RWPE1 (cell line): ENCODE measurements at regions not wholly inside any gene's neighbourhood (a gene's known extent, or its start where the extent isn't known, plus 50 kb on each side); places are given as distances from the start of the nearest gene placed in this dataset.

Experiments
- CTCF ChIA-PET: fragments of 350-600 bp; sonication (Branson Sonifier 250); formaldehyde crosslinking; extraction: SDS; loops from one replicate; lab custom pipeline; 2021; lab: Yijun Ruan, JAX
- POLR2A ChIA-PET: fragments of 400-600 bp; formaldehyde crosslinking; extraction: SDS; loops from one replicate; lab custom pipeline; 2020; ENCODE audit warnings: antibody characterized with exemption; ENCODE audit not compliant: low non-redundant PET; lab: Yijun Ruan, JAX
- DNase-seq: peaks from one replicate; pipeline ENCODE4 v3.0.0; 2012; ENCODE audit warnings: low spot score
- H3K27ac ChIP-seq: fragments of 450-650 bp; 2 replicates; pipeline ENCODE4 v1.5.1; 2017
- TF ChIP-seq, protein P1 (sequence below): fragments of 450-650 bp; conservative IDR thresholded peaks from 2 replicates; pipeline ENCODE4 v1.5.1; 2017; ENCODE audit warnings: low read depth, mild to moderate bottlenecking

DNA sequence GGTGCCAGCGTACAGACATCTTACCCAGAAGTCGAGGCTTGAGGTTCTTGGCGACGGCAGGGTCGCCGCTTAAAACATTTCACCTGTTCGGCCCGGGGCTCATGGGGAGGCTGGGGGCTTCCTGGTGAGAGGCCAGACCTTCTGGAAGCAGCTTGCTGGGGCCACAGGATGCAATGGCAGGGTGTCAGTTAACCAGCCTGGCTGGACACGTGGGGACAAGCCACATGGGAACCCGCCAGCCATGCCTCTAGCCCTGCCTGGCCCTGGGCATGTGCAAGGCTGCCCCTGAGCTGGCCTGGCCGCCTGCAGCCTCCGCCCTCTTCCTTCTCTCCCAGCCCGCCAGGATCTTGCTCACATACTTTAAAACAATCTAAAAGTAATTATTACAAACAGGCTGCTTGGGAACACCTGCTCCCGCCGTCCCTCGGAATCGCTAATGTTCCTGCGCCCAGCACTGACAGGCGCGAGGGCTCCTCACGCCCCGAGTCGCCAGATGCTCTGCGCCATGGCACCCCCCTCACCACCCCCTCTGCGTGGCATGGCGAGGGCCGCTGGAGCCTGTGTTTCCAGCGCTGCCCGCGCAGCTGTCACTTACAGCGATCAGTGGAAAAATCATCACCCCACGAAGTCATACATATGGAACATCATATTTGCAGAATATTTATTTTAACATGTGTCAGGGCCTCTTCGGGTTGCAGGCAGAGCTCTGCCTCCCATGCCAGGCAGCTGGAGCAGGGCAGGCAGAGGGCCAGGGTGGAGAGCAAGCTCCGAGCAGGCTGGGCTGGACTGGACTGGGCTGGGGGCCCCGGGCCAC, 188.7 kb upstream of the GSE1 start:
- no peak overlapping the region for H3K27ac ChIP-seq
- ChIA-PET POLR2A (no interaction called here), CTCF (interaction anchor here (1.0 to 1.2 kb wide), 2 partner anchors 8 to 13 kb away, joined by 3 to 4 read pairs; no protein-coding TSS in a partner anchor)
- TF ChIP-seq, protein P1, sequence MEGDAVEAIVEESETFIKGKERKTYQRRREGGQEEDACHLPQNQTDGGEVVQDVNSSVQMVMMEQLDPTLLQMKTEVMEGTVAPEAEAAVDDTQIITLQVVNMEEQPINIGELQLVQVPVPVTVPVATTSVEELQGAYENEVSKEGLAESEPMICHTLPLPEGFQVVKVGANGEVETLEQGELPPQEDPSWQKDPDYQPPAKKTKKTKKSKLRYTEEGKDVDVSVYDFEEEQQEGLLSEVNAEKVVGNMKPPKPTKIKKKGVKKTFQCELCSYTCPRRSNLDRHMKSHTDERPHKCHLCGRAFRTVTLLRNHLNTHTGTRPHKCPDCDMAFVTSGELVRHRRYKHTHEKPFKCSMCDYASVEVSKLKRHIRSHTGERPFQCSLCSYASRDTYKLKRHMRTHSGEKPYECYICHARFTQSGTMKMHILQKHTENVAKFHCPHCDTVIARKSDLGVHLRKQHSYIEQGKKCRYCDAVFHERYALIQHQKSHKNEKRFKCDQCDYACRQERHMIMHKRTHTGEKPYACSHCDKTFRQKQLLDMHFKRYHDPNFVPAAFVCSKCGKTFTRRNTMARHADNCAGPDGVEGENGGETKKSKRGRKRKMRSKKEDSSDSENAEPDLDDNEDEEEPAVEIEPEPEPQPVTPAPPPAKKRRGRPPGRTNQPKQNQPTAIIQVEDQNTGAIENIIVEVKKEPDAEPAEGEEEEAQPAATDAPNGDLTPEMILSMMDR: no peak
- DNase-seq: no peak

DNA sequence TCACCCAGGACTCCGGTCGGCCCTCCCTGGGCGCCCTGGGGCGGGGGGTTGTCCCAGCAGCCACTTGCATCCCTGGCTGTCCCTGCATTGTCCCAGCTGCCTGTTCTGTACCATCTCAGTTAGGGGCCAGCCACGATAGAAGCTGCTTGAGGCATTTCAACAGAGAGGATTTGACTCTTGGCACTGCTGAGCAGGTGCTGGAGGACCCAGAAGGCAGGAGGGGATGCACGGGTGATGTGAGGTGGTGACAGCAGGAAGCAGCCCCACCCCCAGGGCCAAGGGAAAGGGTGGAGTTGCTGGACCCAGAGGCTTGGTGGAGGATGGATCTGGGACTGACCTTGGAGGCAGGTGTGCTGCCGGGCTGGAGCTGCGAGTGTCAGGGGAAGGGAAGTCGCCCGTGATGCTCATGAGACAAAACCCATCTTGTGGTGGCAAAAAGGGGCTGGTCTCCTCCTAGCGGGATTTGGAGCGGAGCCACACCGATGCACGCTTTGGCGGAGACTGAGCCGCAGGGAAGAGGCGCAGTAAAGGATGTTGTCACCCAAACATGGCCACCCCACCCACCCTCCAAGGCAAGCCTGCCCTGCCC, 188.0 kb upstream of the GSE1 start:
- POLR2A ChIA-PET: no interaction called here
- CTCF ChIA-PET: interaction anchor here (0.5 to 1.2 kb wide), 3 partner anchors 9 to 128 kb away, joined by 3 to 4 read pairs (median 3); no protein-coding TSS in a partner anchor
- DNase-seq: no peak
- H3K27ac ChIP-seq: no peak overlapping the region
- TF ChIP-seq, protein P1: no peak

DNA sequence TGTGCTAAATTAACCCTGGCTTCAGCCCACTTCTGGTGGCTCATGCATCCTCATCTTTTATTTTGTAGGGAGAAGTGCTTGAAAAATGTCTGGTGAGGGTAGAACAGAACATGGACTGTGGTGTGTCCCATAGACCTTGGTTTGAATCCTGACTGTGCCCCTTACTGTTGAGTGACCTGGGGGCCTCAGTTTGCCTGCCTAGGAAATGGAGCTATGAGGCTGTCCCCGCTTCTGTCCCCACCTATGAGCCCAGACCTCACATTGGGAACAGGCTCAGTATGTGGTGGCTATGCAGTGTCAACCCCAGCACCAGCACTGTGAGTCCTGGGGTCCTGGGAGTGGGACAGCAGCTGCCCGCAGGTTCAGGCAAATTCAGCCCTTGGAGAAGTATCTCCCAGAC, 186.3 kb upstream of the GSE1 start:
- POLR2A ChIA-PET: no interaction called here
- CTCF ChIA-PET: interaction anchor here (0.6 to 1.1 kb wide), 2 partner anchors 136 to 240 kb away, joined by 3 to 4 read pairs; no protein-coding TSS in a partner anchor

DNA sequence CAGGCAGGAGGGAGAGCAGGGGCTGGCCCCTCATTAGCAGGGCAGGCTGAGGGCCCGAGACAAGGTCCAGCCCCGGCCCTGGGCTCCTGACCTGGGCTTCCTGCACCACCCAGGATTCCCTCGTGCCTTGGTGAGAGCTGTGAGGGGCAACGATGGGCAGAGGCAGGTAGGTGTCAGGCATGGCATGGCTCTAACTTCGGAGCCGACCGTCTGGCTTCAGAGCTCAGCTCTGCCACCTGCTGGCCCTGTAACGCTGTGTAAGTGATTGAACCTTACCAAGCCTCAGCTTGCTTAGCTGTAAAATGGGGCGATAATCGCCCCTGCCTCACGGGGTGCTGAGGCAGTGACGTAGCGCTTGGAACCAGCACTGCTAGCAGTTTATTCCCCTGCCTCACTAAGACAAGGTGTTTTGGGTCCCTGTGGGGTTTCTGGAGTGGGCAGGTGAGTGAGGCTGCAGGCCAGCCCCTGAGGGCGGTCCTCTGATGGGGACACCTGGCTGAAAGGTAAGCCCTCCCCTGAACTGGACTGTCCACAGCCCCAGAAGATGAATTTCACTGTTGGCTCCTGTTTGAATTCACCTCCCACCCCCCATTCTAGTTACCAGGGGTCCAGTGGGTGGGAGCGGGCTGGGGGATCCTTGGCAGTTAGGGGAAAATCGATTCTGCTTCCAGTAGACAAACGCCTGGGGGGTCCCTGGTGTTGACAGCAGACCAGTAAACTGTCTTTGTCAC, 184.8 kb upstream of the GSE1 start:
- CTCF ChIA-PET: interaction anchor here (0.9 to 1.1 kb wide), 2 partner anchors 19 to 125 kb away, joined by 5 to 7 read pairs; no protein-coding TSS in a partner anchor
- TF ChIP-seq, protein P1: peak; percentile 28
- POLR2A ChIA-PET: no interaction called here
- H3K27ac ChIP-seq: no peak overlapping the region
- no peak for DNase-seq

More for the DNA sequence above, 186.3 kb upstream of the GSE1 start:
- no peak overlapping the region for H3K27ac ChIP-seq
- no peak for DNase-seq
- TF ChIP-seq, protein P1: no peak

DNA sequence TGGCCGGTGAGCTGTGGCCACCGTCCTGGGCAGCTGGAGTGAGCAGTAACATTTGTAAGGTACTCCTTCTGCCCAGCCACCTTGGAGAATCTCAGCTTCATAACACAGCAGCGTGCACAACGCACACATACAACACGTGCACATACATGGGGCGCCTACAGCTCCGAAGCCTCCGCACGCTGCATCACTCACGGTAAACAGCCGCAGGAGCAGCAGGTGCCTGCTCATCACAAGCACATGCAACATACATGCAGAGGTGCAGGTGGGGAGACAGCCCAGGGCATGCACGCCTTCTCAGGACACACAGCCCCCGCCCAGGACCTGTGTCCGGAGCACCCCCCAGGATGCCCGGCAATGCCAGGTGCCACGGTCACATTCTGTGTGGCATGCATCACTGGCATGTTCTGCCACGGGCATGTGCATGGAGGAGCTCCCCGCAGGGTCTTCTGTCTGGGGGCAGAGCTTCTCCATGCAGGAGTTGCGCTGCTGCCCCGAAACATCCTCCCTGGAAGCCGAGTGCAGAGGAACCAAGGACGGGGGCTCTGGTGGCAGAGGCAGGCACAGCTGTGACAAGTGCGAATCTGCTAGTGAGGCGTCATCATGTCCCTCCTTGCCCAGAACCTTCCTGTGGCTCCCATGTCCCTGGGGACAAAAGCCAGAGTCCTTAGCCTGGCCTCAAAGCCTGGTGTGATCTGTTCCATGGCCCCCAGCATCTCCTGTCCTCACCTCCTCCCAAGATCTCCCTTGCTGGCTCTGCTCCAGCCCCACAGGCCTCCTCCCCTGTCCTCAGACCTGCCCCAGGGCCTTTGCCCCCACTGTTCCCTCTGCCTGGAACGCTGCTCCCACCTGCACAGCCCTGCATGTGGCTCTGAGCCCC, 184.0 kb upstream of the GSE1 start:
- DNase-seq: no peak
- TF ChIP-seq, protein P1: no peak
- POLR2A ChIA-PET: no interaction called here
- no peak overlapping the region for H3K27ac ChIP-seq
- CTCF ChIA-PET: interaction anchor here (0.9 to 1.1 kb wide), 2 partner anchors 18 to 125 kb away, joined by 5 to 7 read pairs; no protein-coding TSS in a partner anchor
